NCI-H2107 treated with DMSO at 0.1 percent for 48 hours (cell line): ENCODE measurements at regions not wholly inside any gene's neighbourhood (a gene's known extent, or its start where the extent isn't known, plus 50 kb on each side); places are given as distances from the start of the nearest gene placed in this dataset.
"Not testable (repeated sequence)": the region's sequence is repeated elsewhere in the genome, so short reads cannot be mapped to it uniquely, and the experiment has no call there.

Source experiments
- DNase-seq: peaks from one replicate; lab custom pipeline; 2025; ENCODE audit not compliant: unreplicated experiment; lab: John Stamatoyannopoulos, UW

DNA sequence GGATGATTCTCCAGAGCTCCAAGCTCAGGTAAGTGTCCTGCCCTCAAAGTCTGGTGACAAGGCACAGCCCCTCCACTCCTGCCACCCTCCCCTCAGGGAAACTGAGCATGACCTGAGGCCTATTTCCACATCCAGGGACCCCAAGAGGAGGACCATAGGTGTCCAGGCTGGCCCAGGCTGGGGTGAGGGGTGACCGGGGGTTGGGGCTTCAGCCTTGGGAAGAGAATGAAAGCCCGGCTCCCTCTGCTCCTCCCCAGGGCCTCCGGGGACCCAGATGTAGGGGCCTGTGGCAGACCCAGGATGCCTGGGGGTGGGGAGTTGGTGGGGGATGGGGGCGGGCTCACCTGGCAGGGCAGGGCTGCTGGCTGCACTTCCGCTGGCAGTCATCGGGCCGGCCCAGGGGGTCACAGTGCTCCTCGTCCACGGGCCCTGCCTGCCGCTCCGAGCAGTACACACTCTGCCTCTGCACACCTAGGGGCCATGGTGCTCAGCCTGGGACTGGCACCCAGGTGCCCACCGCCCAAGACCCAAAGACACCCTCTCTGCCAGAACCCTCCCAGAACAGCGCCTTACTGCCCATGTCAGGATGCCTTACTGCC lies 116.5 kb upstream of the AKAP13 start:
- not testable (repeated sequence) for DNase-seq

DNA sequence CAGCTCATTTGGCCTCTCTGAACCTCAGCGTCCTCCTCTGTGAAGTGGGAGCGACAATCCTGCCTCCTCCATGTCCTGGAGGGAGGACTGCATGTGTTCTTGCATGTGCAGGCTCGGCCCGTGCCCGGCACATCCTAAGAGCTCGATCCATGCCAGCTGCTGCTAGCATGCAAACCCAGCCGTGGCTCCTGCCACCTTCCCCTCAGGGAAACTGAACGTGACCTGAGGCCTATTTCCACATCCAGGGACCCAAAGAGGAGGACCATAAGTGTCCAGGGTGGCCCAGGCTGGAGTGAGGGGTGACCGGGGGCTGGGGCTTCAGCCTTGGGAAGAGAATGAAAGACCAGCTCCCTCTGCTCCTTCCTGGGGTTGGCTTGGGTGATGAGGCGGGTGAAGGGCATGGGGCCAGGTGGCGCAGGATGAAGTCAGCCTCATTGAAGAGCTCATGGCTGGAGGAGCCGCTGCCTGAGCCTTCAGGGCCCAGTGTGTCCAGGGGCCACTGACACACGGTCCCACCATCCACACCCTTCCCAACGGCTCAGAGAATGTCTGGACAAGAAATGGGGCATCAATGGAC lies 115.7 kb upstream of the AKAP13 start:
- not testable (repeated sequence) for DNase-seq

- DNase-seq = not testable (repeated sequence)
Observed at GRCh38 chr15:85267158-85267857, 113.1 kb upstream of the AKAP13 start.

- no peak for DNase-seq
Observed at GRCh38 chr15:85274315-85275050, 105.9 kb upstream of the AKAP13 start.

DNA sequence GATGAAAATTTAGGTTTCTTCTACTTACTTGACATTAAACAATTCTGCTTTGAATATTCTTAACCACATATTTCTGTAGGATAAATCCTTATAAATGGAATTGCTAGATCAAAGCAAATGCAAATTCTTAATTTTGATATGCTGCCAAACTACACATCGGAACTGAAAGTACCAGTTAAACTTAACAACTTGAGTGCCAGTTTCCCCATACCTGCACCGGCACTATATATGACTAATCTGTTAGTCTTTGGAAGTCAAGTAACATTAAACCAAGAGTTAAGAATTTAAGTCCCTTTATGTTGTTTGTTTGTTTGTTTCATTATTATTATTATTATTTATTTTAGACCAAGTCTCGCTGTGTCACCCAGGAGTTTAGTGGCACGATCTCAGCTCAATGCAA lies 103.9 kb upstream of the AKAP13 start:
- no peak for DNase-seq

DNA sequence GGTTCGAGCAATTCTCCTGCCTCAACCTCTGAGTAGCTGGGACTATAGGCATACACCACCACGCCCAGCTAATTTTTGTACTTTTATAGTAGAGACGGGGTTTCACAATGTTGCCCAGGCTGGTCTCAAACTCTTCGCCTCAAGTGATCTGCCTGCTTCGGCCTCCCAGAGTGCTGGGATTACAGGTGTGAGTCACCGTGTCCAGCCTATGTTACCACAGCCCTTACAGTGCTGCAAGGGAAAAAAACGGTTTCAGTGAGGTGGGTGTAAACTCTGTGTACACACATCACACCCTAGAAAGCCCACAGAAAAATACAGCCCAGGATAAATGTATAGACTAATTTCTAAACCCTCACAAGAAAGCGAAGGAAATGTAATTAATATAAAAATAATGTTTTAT lies 103.5 kb upstream of the AKAP13 start:
- DNase-seq = no peak

- no peak for DNase-seq
Observed at GRCh38 chr15:85277847-85278370, 102.5 kb upstream of the AKAP13 start.

- no peak for DNase-seq
Observed at GRCh38 chr15:85280203-85280602, 100.2 kb upstream of the AKAP13 start.

DNA sequence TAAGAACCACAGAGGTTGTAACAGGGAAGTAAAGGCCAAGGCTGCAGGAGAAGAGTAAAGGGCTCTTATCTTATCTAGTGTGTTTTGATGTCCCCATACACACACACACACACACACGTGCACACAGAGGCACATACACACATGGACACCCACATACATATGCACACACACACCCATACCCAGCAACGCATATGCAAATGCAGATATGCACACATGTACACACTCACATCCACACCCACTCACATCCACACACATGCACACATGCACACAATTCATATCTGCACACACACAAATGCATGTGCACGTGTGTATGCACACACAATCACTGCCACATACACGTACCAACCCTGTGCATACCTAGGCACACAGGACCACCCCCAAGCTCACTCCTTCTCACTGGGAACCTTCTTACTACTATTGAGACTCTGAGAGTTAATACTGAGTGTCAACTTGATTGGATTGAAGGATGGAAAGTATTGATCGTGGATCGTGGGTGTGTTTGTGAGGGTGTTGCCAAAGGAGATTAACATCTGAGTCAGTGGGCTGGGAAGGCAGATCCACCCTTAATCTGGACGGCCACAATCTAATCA lies 99.0 kb upstream of the AKAP13 start:
- no peak for DNase-seq

- DNase-seq = no peak
Observed at GRCh38 chr15:85282504-85283115, 97.8 kb upstream of the AKAP13 start.

- DNase-seq = peak; percentile 16
Observed at GRCh38 chr15:85283815-85284214, 96.6 kb upstream of the AKAP13 start.

DNA sequence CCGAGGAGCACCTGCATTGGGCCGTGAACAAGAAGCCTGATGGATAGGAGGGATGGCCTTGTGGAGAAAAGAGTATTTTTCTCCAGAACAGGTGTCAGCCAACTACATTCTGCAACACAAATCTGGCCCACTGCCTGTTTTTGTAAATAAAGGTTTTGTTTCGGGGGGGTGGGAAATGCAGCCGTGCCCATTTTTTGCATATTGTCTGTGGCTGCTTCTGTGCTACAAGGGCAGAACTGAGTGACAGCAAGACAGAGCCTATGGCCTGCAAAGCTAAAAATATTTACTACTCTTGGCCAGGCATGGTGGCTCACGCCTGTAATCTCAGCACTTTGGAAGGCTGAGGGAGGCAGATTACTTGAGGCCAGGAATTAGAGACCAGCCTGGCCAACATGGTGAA lies 95.9 kb upstream of the AKAP13 start:
- no peak for DNase-seq

GRCh38 chr15:85289677-85290365 lies 90.6 kb upstream of the AKAP13 start:
- peak; percentile 25 for DNase-seq

DNA sequence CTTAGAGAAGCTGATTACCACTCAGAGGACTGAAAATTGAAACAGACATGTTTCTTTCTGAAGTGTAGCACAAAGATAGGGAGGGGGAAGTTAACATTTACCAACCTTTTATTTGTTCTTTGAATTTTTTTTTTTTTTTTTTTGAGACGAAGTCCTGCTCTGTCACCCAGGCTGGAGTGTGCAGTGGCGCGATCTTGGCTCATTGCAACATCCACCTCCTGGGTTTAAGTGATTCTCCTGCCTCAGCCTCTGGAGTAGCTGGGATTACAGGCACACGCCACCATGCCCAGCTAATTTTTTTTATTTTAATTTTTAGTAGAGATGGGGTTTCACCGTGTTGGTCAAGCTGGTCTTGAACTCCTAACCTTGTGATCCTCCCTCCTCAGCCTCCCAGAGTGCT lies 87.8 kb upstream of the AKAP13 start:
- DNase-seq = not testable (repeated sequence)

GRCh38 chr15:85296615-85297402 lies 83.6 kb upstream of the AKAP13 start:
- peak; percentile 73 for DNase-seq

GRCh38 chr15:85297537-85297936 lies 82.9 kb upstream of the AKAP13 start:
- DNase-seq = no peak

- DNase-seq = no peak
Observed at GRCh38 chr15:85298366-85298765, 82.0 kb upstream of the AKAP13 start.

DNA sequence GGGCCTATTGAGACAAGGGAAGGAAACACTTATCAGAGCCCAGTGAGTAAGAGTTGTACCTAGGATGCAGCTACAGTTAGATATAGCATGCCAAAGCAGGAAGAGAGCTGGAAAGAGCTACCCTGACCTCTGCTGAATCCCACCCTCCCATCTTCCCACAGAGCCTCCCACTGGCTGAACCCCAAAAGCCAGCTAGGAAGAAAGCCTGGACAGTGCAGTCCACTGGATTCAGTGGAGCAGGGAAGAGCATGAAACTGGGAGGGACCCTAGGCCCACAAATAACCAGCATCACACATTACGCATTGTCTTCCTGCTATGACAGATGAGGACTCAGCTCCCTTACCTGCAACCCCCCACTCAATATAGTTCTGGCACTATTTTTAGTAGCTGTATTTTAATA lies 81.5 kb upstream of the AKAP13 start:
- DNase-seq = no peak

GRCh38 chr15:85302271-85302670 lies 78.1 kb upstream of the AKAP13 start:
- DNase-seq = no peak
